Gastroesophageal sphincter (tissue), 3 donors: ENCODE measurements at regions not wholly inside any gene's neighbourhood (a gene's known extent, or its start where the extent isn't known, plus 50 kb on each side); places are given as distances from the start of the nearest gene placed in this dataset.

Experiments used
- EP300 ChIP-seq: sonication (generic); formaldehyde crosslinking; IDR thresholded peaks from one replicate; pipeline ENCODE4 v1.6.1; 2017; ENCODE audit warnings: antibody characterized with exemption, mild to moderate bottlenecking
- POLR2A ChIP-seq, 2 donors: fragments of 450-650 bp; IDR thresholded peaks; one replicate each; pipeline ENCODE4 v1.6.1; 2017; ENCODE audit warnings: antibody characterized with exemption in 2 of 2, mild to moderate bottlenecking in 2 of 2, moderate library complexity in 1 of 2
- POLR2AphosphoS5 ChIP-seq: sonication (generic); formaldehyde crosslinking; IDR thresholded peaks from one replicate; pipeline ENCODE4 v1.6.1; 2017; ENCODE audit warnings: antibody characterized with exemption
- TF ChIP-seq, protein P1 (sequence below), 4 experiments: fragments of 200-600 bp in 2 of 4; fragments of 450-650 bp in 2 of 4; sonication (generic) in 1 of 4; IDR thresholded peaks; one replicate each; pipeline ENCODE4 v1.5.1; 2017 to 2019; ENCODE audit warnings: antibody characterized with exemption in 4 of 4, mild to moderate bottlenecking in 2 of 4, moderate library complexity in 2 of 4

DNA sequence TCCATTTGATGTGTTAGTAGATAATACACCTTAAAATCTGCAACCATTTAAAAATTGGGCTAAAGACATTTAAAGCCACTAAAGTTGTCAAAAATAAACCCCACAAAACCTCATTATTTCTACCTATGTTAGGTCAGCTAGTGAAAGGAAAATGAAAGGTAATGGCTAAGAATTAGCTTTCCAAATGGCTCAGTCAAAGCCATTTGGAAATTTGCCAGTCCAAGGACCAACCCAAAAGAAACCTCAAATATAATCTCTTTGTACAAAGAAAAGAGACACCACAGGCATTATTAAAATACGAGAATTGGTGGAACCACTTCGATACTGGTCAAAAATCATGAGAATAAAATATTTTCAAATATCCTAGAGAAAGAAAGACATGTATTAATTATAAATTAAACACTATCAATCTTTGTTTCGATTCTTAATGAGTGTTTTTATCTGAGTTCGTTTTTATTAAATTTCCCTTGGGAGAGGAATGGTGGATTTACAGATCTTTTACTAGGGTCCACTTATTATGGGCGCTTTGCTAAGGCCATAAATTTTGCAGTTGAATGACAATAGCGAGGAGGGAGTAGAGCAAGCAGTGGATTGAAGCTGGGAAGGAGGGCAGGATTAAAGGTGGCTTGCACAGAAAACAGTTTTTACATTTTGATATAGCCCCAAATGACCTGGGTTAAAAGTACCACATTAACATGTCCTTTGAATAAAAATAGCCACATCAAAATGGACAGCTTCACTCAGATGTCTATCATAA, 116.8 kb upstream of the SHB start:
- TF ChIP-seq, protein P1, sequence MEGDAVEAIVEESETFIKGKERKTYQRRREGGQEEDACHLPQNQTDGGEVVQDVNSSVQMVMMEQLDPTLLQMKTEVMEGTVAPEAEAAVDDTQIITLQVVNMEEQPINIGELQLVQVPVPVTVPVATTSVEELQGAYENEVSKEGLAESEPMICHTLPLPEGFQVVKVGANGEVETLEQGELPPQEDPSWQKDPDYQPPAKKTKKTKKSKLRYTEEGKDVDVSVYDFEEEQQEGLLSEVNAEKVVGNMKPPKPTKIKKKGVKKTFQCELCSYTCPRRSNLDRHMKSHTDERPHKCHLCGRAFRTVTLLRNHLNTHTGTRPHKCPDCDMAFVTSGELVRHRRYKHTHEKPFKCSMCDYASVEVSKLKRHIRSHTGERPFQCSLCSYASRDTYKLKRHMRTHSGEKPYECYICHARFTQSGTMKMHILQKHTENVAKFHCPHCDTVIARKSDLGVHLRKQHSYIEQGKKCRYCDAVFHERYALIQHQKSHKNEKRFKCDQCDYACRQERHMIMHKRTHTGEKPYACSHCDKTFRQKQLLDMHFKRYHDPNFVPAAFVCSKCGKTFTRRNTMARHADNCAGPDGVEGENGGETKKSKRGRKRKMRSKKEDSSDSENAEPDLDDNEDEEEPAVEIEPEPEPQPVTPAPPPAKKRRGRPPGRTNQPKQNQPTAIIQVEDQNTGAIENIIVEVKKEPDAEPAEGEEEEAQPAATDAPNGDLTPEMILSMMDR (IDR thresholded peaks at IDR 0.05), result no peak
- no peak for TF ChIP-seq POLR2AphosphoS5
- TF ChIP-seq EP300, result no peak
- TF ChIP-seq POLR2A (IDR thresholded peaks at IDR 0.05), result no peak
